BLaER1 (cell line): ENCODE measurements at regions not wholly inside any gene's neighbourhood (a gene's known extent, or its start where the extent isn't known, plus 50 kb on each side); places are given as distances from the start of the nearest gene placed in this dataset.
A peak's percentile ranks its signal among the peaks of the same experiment; 100 is the strongest.
"Not testable (repeated sequence)": the region's sequence is repeated elsewhere in the genome, so short reads cannot be mapped to it uniquely, and the experiment has no call there.

ENCODE experiments used
- H3K27ac ChIP-seq: shearing (Covaris generic); formaldehyde crosslinking; 2 replicates; pipeline ENCODE4 v1.8.1; 2022
- H3K27me3 ChIP-seq: shearing (Covaris generic); formaldehyde crosslinking; 2 replicates; pipeline ENCODE4 v1.8.1; 2022
- H3K36me3 ChIP-seq: shearing (Covaris generic); formaldehyde crosslinking; 2 replicates; pipeline ENCODE4 v1.8.1; 2022
- H3K4me1 ChIP-seq: shearing (Covaris generic); formaldehyde crosslinking; 2 replicates; pipeline ENCODE4 v1.8.1; 2022
- H3K4me2 ChIP-seq: shearing (Covaris generic); formaldehyde crosslinking; 2 replicates; pipeline ENCODE4 v1.8.1; 2022
- H3K4me3 ChIP-seq: shearing (Covaris generic); formaldehyde crosslinking; 2 replicates; pipeline ENCODE4 v1.8.1; 2022
- H3K9ac ChIP-seq: shearing (Covaris generic); formaldehyde crosslinking; 2 replicates; pipeline ENCODE4 v1.8.1; 2022
- H3K9me3 ChIP-seq: shearing (Covaris generic); formaldehyde crosslinking; 2 replicates; pipeline ENCODE4 v1.8.1; 2022
- H4K20me1 ChIP-seq: shearing (Covaris generic); formaldehyde crosslinking; 2 replicates; pipeline ENCODE4 v1.8.1; 2022
- Cebpa-rat ChIP-seq: shearing (Covaris generic); IDR thresholded peaks from 2 replicates; pipeline ENCODE4 v1.8.1; 2022

DNA sequence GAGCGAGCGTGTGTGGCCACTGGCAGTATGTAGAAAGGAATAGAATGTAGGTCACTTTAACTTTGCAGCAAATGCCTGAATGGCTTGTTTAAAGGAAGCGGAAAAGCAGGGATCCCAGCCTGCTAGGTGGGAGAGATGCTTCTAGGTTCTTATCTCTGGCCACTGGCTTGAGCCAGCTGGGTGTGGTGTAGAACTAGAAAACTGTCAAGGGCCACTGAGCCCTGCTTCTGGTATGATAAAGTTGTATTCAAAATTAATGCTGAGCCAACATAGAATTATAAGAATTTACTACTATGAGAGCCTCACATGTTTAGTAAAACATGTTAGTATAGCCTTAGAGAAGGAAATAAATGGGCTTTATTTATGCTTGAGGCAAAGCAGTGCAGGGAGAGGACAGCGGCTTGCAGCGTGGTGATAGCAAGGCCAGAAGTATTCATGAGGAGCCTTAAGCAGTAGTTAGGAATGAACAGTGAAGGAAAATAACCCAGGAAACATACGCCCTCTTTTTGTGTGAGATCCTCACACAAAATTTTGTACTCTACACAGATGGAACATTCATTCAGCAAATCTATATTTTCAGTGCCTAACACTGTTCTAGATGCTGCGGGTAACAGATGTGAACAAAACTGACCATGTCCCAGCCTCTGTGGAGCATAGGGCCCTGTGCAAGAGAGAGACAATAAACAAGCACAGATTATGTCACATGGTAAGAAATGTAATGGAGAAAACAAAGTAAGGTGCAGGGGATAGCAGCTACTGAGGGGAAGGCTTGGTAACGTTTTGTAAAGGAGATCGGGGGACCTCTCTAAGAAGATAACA is 863.2 kb downstream of the DIAPH3 start:
- Histone ChIP-seq H4K20me1 (no peaks in the 10 kb centered on the region), H3K36me3 (no peaks in the 10 kb centered on the region)

GRCh38 chr13:59301174-59301567 is 862.6 kb downstream of the DIAPH3 start:
- TF ChIP-seq Cebpa-rat, result no peak
- Histone ChIP-seq H3K36me3 (no peaks in the 10 kb centered on the region), H3K4me3 (no peak overlapping the region), H3K4me1 (no peaks in the 10 kb centered on the region), H3K9me3 (no peaks in the 10 kb centered on the region), H4K20me1 (no peaks in the 10 kb centered on the region), H3K27ac (no peak overlapping the region), H3K27me3 (no peaks in the 10 kb centered on the region), H3K9ac (no peak overlapping the region), H3K4me2 (no peak overlapping the region)

More for the DNA sequence above, 863.2 kb downstream of the DIAPH3 start:
- no peaks in the 10 kb centered on the region for H3K9me3 ChIP-seq
- no peak overlapping the region for H3K9ac ChIP-seq
- TF ChIP-seq Cebpa-rat, result no peak
- no peaks in the 10 kb centered on the region for H3K27me3 ChIP-seq
- no peak overlapping the region for H3K27ac ChIP-seq
- no peak overlapping the region for H3K4me3 ChIP-seq
- no peak overlapping the region for H3K4me2 ChIP-seq
- no peaks in the 10 kb centered on the region for H3K4me1 ChIP-seq

- H3K36me3 ChIP-seq, result no peaks in the 10 kb centered on the region
- H3K4me1 ChIP-seq, result no peaks in the 10 kb centered on the region
- TF ChIP-seq Cebpa-rat, result no peak
- H3K4me2 ChIP-seq, result no peak overlapping the region
- no peaks in the 10 kb centered on the region for H3K27me3 ChIP-seq
- no peak overlapping the region for H3K27ac ChIP-seq
- H3K9me3 ChIP-seq, result no peaks in the 10 kb centered on the region
- H3K4me3 ChIP-seq, result no peak overlapping the region
- no peaks in the 10 kb centered on the region for H4K20me1 ChIP-seq
- H3K9ac ChIP-seq, result no peak overlapping the region
Measured at GRCh38 chr13:59303433-59303832, 860.3 kb downstream of the DIAPH3 start.

GRCh38 chr13:59304596-59304995 is 859.1 kb downstream of the DIAPH3 start:
- Histone ChIP-seq H4K20me1 (no peaks in the 10 kb centered on the region), H3K4me3 (no peak overlapping the region), H3K27ac (no peak overlapping the region), H3K4me2 (no peak overlapping the region), H3K9me3 (no peaks in the 10 kb centered on the region), H3K36me3 (no peaks in the 10 kb centered on the region), H3K9ac (no peak overlapping the region), H3K4me1 (no peaks in the 10 kb centered on the region), H3K27me3 (no peaks in the 10 kb centered on the region)
- no peak for TF ChIP-seq Cebpa-rat

- H3K9ac ChIP-seq, result no peak overlapping the region
- no peaks in the 10 kb centered on the region for H3K4me1 ChIP-seq
- H3K4me2 ChIP-seq, result no peak overlapping the region
- no peaks in the 10 kb centered on the region for H4K20me1 ChIP-seq
- H3K27ac ChIP-seq, result no peak overlapping the region
- no peaks in the 10 kb centered on the region for H3K27me3 ChIP-seq
- H3K4me3 ChIP-seq, result no peak overlapping the region
- no peaks in the 10 kb centered on the region for H3K9me3 ChIP-seq
- no peak for TF ChIP-seq Cebpa-rat
- no peaks in the 10 kb centered on the region for H3K36me3 ChIP-seq
Measured at GRCh38 chr13:59305896-59306295, 857.8 kb downstream of the DIAPH3 start.

GRCh38 chr13:59312776-59313175 is 851.0 kb downstream of the DIAPH3 start:
- no peak overlapping the region for H3K4me2 ChIP-seq
- no peaks in the 10 kb centered on the region for H3K27me3 ChIP-seq
- no peaks in the 10 kb centered on the region for H3K4me1 ChIP-seq
- no peaks in the 10 kb centered on the region for H3K9me3 ChIP-seq
- H3K27ac ChIP-seq, result no peak overlapping the region
- H3K4me3 ChIP-seq, result no peak overlapping the region
- no peak for TF ChIP-seq Cebpa-rat
- H4K20me1 ChIP-seq, result no peaks in the 10 kb centered on the region
- H3K36me3 ChIP-seq, result no peaks in the 10 kb centered on the region
- no peak overlapping the region for H3K9ac ChIP-seq

GRCh38 chr13:59318320-59318930 is 845.3 kb downstream of the DIAPH3 start:
- Histone ChIP-seq H3K4me3 (no peak overlapping the region), H3K4me1 (no peaks in the 10 kb centered on the region), H3K36me3 (no peaks in the 10 kb centered on the region), H4K20me1 (no peaks in the 10 kb centered on the region), H3K27ac (no peak overlapping the region), H3K9me3 (no peaks in the 10 kb centered on the region), H3K9ac (no peak overlapping the region), H3K27me3 (no peaks in the 10 kb centered on the region), H3K4me2 (no peak overlapping the region)
- no peak for TF ChIP-seq Cebpa-rat

GRCh38 chr13:59319276-59319675 is 844.5 kb downstream of the DIAPH3 start:
- Histone ChIP-seq H3K36me3 (no peaks in the 10 kb centered on the region), H3K4me2 (no peak overlapping the region), H4K20me1 (no peaks in the 10 kb centered on the region), H3K9me3 (no peaks in the 10 kb centered on the region), H3K27ac (no peak overlapping the region), H3K4me1 (no peaks in the 10 kb centered on the region), H3K4me3 (no peak overlapping the region), H3K9ac (no peak overlapping the region), H3K27me3 (no peaks in the 10 kb centered on the region)
- TF ChIP-seq Cebpa-rat, result peak; percentile 11; the same call in 1 of the 2 replicates

DNA sequence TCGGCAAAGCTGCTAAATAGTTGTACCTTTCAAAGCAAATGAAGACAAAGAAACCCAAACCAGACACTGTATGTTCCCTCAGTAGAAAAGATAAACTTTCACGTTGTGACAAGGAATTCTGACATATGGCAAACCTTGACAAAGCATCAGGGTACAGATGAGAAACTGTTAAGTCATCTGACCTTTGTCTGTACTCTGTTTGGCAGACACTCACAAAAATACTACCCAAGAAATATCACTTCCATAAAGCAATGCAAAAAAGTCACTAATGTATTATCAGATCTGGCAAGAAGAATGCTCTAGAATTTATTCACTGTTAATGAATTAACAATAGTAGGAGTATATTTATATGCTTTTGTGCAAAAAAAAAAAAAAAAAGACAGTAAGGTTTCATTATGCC is 843.7 kb downstream of the DIAPH3 start:
- no peak overlapping the region for H3K27ac ChIP-seq
- H3K27me3 ChIP-seq, result no peaks in the 10 kb centered on the region
- no peak overlapping the region for H3K4me2 ChIP-seq
- no peak for TF ChIP-seq Cebpa-rat
- no peak overlapping the region for H3K9ac ChIP-seq
- H3K36me3 ChIP-seq, result no peaks in the 10 kb centered on the region
- no peak overlapping the region for H3K4me3 ChIP-seq
- H4K20me1 ChIP-seq, result no peaks in the 10 kb centered on the region
- H3K9me3 ChIP-seq, result no peaks in the 10 kb centered on the region
- H3K4me1 ChIP-seq, result no peaks in the 10 kb centered on the region

- H3K9ac ChIP-seq, H3K36me3 ChIP-seq, H3K9me3 ChIP-seq, H3K27me3 ChIP-seq, H3K27ac ChIP-seq, H4K20me1 ChIP-seq, H3K4me3 ChIP-seq, H3K4me1 ChIP-seq, H3K4me2 ChIP-seq: not testable (repeated sequence)
Measured at GRCh38 chr13:59324401-59324800, 839.3 kb downstream of the DIAPH3 start.
